Activated CD4-positive, alpha-beta T cell treated with anti-CD3 and anti-CD28 coated beads, Interleukin-2, amount 10 ng/mL, durations not matched to agents 24 days and 14 days (primary cell): ENCODE measurements at regions not wholly inside any gene's neighbourhood (a gene's known extent, or its start where the extent isn't known, plus 50 kb on each side); places are given as distances from the start of the nearest gene placed in this dataset.

ENCODE experiments used
- DNase-seq: peaks from one replicate; pipeline ENCODE4 v3.0.0; 2022
- H3K27ac Mint-ChIP-seq: one replicate; pipeline ENCODE4 v1.8.0; 2022; ENCODE audit warnings: mild to moderate bottlenecking, mixed read lengths
- H3K27me3 Mint-ChIP-seq: one replicate; pipeline ENCODE4 v1.8.0; 2022; ENCODE audit warnings: mixed read lengths
- H3K36me3 Mint-ChIP-seq: one replicate; pipeline ENCODE4 v1.8.0; 2022; ENCODE audit warnings: low read depth, mild to moderate bottlenecking, mixed read lengths
- H3K4me1 Mint-ChIP-seq: one replicate; pipeline ENCODE4 v1.8.0; 2021; ENCODE audit warnings: mixed read lengths
- H3K4me3 Mint-ChIP-seq: one replicate; pipeline ENCODE4 v1.8.0; 2022; ENCODE audit warnings: mild to moderate bottlenecking, moderate library complexity, mixed read lengths
- H3K9me3 Mint-ChIP-seq: one replicate; pipeline ENCODE4 v1.8.0; 2021; ENCODE audit warnings: mixed read lengths
- intact Hi-C: fragments of 100-400 bp; cut with micrococcal nuclease; formaldehyde crosslinking; loops from one replicate; pipeline ENCODE4 v1.15.1; 2023

DNA sequence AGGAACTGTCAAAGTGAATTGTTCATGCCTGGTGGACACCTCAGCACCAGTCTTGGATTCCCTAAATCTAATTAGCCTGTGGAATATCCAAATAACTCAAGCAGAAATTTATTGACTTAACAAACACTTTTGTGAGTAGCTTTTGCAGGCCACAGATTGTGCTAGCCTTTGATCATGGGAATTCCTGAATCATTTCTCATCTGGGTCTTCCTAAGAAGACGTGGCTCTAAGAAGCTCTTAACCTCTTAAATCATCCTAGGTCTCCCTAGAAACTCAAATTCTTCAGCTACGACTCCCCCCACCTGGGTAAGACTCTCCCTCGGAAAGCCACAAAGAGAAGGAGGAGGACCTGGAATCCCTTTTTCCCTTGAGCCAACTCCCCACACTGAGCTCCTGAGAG is 53.8 kb upstream of the PSEN2 start:
- intact Hi-C loops = no loop called here
- peaks cover 1% of the 10 kb centered on the region for H3K36me3 Mint-ChIP-seq
- DNase-seq = no peak
- H3K4me3 Mint-ChIP-seq = no peak overlapping the region
- peaks cover 4% of the 10 kb centered on the region for H3K4me1 Mint-ChIP-seq
- peaks cover 8% of the 10 kb centered on the region for H3K27me3 Mint-ChIP-seq
- no peak overlapping the region for H3K27ac Mint-ChIP-seq
- H3K9me3 Mint-ChIP-seq = no peaks in the 10 kb centered on the region

DNA sequence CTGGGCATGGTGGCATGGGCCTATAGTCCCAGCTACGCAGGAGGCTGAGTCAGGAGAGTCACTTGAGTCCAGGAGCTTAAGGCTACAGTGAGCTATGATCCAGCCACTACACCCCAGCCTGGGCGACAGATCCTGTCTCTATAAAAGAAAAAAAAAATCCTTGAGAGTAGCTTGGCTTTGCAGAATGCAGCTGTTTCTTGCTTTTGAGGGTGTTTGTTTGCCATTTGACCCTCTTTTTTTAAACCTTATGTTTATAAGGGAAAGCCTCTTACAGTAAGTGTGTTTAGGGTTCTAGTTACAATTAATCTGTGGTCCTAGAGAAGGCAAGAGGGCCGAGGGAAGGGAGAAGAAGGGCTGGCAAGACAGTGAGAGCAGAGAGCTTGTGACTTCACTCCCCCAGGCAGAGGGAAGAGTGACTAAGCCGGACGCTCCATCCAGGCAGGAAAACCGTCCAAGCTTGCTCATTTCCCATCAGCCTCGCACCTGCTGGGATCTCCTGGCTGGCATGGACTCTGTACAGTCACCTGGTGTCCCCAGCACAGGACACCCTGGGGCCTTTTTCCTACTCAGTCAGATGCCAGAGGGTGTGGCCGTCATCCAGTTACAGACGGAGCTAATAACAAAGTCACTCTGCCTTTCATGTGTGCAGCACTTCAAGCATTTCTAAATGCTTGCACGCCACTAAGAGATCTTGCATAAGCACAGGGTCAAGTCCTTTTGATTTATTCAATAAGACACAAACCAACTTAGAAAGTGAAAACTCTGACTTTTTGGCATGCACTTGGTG is 55.5 kb upstream of the PSEN2 start:
- Mint-ChIP-seq H3K27ac (no peak overlapping the region), H3K4me3 (no peak overlapping the region), H3K4me1 (peaks cover 3% of the 10 kb centered on the region), H3K27me3 (peaks cover 6% of the 10 kb centered on the region), H3K9me3 (peaks cover 4% of the 10 kb centered on the region), H3K36me3 (peaks cover 1% of the 10 kb centered on the region)
- intact Hi-C loops = no loop called here
- no peak for DNase-seq

DNA sequence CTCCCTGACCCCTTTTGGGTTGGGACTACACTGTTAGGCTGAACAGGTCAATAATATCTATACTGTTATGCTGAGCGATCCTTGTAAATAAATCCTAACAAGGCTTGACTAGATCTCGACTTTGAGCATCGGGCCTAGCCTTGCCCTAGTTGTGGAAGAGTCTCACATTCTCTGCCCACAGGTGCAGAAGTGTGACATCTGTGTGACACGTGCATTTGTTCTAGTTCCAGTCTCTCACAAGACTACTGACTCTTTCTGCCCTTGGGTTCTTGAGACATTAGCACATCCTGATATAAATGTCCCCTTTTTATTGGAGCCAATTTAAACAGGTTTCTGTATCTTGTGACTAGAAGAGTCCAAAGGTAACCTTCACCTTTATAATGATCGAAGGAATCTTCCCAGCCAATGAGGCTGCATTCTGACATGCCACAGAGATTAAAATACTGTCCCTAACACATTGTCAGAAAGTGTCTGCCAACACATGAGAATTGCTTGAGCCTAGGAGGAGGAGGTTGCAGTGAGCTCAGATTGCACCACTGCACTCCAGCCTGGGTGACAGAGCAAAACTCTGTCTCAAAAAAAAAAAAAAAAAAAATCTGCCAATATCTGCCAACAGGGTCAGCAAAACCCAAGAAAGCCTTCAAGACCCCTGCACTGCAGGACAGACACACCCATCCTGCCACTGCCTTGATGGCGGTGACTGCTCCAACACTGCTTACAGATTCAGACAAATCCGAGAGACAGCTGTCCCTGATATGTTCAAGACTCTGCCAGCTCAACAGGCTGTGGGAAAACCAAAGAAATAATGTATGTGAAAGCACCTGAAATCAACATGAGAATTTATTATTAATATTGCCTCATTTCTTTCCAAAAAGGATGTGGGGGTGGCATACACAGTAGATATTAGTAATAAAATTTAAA is 56.5 kb upstream of the PSEN2 start:
- H3K27ac Mint-ChIP-seq = no peak overlapping the region
- H3K27me3 Mint-ChIP-seq = peaks cover 7% of the 10 kb centered on the region
- H3K4me1 Mint-ChIP-seq = peaks cover 2% of the 10 kb centered on the region
- peaks cover 1% of the 10 kb centered on the region for H3K36me3 Mint-ChIP-seq
- intact Hi-C loops = no loop called here
- H3K9me3 Mint-ChIP-seq = peaks cover 4% of the 10 kb centered on the region
- no peak overlapping the region for H3K4me3 Mint-ChIP-seq
- DNase-seq = no peak

DNA sequence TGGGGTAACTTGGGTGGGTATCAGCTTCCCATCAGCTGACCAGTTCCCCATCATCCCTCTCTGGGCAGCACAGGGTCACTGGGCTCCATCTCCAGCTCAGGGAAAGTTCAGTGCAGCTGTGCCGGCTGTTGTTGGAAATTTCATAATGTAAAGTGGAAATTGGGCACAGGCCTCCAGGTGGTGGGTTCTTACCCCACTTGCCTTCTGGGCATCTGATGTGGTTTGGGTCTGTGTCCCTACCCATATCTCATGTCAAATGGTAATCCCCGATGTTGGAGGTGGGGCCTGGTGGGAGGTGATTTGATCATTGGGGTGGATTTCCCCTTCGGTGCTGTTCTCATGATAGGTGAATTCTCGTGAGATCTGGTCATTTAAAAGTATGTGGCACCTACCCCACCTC is 59.7 kb upstream of the PSEN2 start:
- no peak overlapping the region for H3K4me3 Mint-ChIP-seq
- H3K27ac Mint-ChIP-seq = no peak overlapping the region
- H3K9me3 Mint-ChIP-seq = peaks cover 4% of the 10 kb centered on the region
- peaks cover 1% of the 10 kb centered on the region for H3K36me3 Mint-ChIP-seq
- H3K4me1 Mint-ChIP-seq = peaks cover 5% of the 10 kb centered on the region
- DNase-seq = no peak
- peaks cover 5% of the 10 kb centered on the region for H3K27me3 Mint-ChIP-seq
- intact Hi-C loops = no loop called here

DNA sequence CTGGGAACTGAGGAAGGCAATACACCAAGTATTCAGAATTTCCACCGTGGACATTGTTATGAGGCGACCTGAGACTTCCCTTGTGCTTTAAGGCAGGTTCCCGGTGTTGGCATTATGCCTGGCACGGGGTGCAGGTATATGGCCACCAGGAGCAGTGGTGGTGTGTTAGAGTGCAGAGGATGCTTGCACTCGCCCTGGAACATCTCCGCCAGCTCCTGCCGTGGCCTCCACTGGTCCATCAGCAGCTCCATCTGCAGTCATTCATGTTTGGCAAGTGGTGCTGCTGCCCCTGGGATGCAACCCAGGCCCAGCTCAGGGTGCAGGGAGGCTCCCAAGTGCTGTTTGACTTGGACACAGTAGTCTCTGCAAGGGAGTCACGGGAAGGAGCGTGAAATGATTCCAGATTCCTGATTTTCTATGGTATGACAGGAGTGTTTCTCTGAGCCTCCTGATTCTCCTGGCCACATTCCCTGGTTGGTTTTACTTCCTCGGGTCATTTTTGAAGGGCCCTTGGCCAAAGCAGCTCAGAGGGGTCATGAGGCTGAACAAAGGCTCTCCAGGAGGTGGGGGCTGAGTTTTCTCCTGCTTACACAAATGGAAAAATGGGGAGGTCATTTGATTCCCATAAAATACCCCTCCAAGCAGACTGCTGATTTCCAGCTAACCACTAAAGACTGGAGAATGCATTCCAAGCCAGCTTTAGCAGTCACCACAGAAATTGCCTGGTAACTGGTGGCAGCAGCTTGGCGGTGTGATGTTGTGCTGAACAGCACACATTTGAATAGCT is 60.4 kb upstream of the PSEN2 start:
- Mint-ChIP-seq H3K27me3 (peaks cover 5% of the 10 kb centered on the region), H3K27ac (no peak overlapping the region), H3K4me3 (no peak overlapping the region), H3K4me1 (peaks cover 5% of the 10 kb centered on the region), H3K9me3 (peaks cover 4% of the 10 kb centered on the region), H3K36me3 (peaks cover 1% of the 10 kb centered on the region)
- no peak for DNase-seq
- intact Hi-C loops = no loop called here

DNA sequence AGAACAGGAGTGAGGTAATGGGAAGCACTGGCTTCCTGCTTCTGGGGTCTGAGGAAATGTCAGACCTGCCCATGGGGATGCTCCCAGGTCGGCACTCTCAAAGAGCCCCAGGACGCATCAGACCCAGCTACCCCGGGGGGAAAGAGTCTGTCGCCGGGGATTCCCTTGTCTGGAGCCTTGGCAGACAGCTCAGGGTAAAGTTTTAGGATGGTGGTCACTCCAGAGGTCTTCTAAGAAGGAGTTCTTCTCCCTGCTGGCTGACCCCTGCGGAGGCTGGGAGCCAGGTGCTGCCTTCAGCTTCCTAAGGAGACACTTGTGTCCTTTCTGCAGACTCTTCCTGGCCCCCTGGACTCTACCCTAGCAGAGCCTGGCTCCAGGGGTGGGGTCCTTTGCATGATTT is 61.9 kb upstream of the PSEN2 start:
- peaks cover 4% of the 10 kb centered on the region for H3K9me3 Mint-ChIP-seq
- H3K36me3 Mint-ChIP-seq = peaks cover 1% of the 10 kb centered on the region
- DNase-seq = no peak
- H3K4me1 Mint-ChIP-seq = peaks cover 5% of the 10 kb centered on the region
- no peak overlapping the region for H3K27ac Mint-ChIP-seq
- intact Hi-C loops = no loop called here
- peaks cover 5% of the 10 kb centered on the region for H3K27me3 Mint-ChIP-seq
- H3K4me3 Mint-ChIP-seq = no peak overlapping the region

DNA sequence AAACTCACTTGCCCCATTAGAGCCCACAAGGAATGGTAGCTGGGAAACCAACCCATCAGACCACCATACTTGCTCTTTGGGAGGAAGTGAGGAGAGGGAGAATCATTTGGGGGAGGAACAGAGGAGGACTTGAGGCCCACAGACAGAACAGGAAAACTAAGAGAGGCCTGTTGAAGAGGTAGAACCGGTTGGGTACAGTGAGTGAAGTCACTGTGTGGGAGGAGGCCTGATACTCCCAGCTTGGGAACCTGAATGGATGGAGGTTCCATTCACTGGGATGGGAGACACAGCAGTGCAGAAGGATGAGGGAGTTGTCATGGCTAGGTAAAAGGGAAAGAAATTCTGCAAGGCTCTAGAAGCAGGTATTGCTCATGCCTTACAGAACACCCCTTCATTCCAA is 63.4 kb upstream of the PSEN2 start:
- Mint-ChIP-seq H3K36me3 (no peaks in the 10 kb centered on the region), H3K27ac (no peak overlapping the region), H3K27me3 (peaks cover 3% of the 10 kb centered on the region), H3K4me1 (peaks cover 5% of the 10 kb centered on the region), H3K4me3 (no peak overlapping the region), H3K9me3 (peaks cover 4% of the 10 kb centered on the region)
- DNase-seq = no peak
- intact Hi-C loops = no loop called here

DNA sequence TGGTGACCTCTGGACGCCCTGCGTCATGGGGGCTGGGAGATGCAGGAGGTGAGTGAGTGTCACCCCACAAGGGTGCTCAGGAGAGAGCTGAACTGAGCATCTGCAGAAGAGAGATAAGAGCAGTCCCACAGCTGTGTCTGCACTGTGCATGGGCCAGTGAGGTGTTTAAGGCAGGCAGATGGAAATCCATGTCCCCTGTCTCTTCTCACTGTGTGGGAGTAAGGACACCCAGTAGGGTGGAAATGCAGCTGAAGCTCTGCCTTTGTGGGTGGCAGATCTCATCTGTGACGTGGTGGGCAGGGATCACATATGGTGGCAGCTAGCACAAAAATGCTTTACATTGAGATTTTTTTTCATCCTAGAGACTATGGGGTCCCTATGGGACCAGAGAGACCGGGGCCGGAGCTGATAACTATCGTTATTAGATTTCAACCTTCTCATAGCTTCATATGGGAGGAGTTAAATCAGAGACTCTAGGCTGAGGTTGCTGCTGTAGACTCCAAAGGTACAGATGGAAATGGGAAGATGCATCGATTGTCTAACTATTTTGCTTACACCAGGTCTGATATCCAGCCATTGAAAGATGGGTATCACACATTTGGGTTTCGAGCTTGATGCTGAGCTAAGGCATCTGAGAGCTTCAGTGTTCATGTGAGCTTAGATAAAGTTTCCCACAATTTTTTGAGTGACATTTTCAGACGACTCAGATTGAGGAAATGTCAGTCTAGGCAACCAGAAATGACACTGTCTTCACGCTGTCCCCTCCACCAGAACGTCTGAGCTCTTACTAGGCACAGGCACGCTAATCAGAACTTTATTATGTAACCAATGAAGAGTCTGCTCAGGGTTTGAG is 65.3 kb upstream of the PSEN2 start:
- no peaks in the 10 kb centered on the region for H3K36me3 Mint-ChIP-seq
- H3K27me3 Mint-ChIP-seq = peaks cover 3% of the 10 kb centered on the region
- DNase-seq = no peak
- no peak overlapping the region for H3K27ac Mint-ChIP-seq
- peaks cover 9% of the 10 kb centered on the region for H3K4me1 Mint-ChIP-seq
- intact Hi-C loops = no loop called here
- no peak overlapping the region for H3K4me3 Mint-ChIP-seq
- H3K9me3 Mint-ChIP-seq = no peaks in the 10 kb centered on the region

DNA sequence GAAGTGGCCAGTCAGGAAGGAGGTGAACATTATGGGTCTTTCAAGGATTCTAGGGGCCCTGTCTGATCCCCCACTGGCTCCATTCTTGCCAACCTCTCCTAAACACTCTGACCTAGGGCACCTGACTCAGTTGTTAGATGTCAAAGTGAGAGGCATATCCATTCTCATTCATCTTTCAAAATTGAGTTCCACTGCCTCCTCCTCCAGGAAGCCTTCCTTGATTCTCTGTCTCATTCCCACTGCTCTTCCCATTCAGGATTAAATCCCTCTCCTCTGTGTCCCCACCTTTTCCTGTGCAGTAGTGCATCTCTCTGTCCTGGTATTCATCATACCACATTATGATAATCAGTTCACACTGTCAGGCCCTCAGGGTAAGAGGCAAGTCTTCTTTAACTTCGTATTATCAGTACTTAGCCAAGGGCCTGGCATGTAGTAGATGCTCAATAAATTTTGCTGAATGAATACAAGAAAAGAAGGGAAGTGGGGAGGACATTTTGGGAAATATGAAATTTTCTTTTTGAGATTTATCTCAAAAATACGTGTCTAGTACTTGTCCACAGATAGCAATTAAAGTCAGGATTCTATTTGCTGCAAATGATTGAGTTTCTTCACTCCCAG is 61.8 kb upstream of the ITPKB start:
- Mint-ChIP-seq H3K4me1 (peaks cover 30% of the 10 kb centered on the region), H3K9me3 (no peaks in the 10 kb centered on the region), H3K36me3 (no peaks in the 10 kb centered on the region), H3K27ac (peak overlapping the region; percentile 54), H3K27me3 (no peaks in the 10 kb centered on the region), H3K4me3 (no peak overlapping the region)
- no peak for DNase-seq
- intact Hi-C loops = no loop called here

DNA sequence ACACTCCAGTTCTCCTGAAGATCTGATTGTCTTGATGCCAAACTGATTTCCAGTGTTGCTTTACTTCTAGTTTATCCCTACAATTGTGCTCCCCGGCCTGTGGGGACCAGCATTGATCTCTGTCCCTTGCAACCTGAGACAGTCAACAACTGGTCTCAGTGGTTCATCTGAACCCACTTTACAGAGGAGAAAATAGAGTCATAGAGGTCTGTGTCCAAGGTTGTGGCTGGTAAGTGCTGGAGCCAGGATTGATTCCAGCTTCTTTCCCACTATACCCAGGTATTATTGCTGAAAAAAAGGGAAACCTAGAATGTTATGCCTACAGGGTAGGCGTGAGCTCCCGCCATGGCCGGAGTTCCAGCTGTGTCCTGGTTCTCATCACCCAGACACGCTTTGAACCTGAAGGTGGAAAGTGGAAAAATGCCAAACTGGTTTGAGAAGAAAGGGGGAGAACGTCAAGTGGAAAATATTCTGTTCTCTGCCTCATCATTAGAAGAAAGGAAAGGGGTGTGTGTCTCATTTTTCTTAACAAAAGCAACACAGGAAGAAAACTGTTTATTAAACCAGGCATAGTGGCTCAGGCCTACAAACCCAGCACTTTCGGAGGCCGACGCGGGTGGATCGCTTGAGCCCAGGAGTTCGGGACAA is 60.7 kb upstream of the ITPKB start:
- no peaks in the 10 kb centered on the region for H3K9me3 Mint-ChIP-seq
- peak overlapping the region; percentile 69 for H3K4me3 Mint-ChIP-seq
- H3K4me1 Mint-ChIP-seq = peaks cover 30% of the 10 kb centered on the region
- no peak for DNase-seq
- intact Hi-C loops = loop anchor here (1.0 to 5.0 kb wide), 3 partner anchors 29 to 60 kb away; partner anchors contain the start of gene ITPKB
- H3K36me3 Mint-ChIP-seq = no peaks in the 10 kb centered on the region
- H3K27ac Mint-ChIP-seq = peak overlapping the region; percentile 94
- peaks cover 6% of the 10 kb centered on the region for H3K27me3 Mint-ChIP-seq

DNA sequence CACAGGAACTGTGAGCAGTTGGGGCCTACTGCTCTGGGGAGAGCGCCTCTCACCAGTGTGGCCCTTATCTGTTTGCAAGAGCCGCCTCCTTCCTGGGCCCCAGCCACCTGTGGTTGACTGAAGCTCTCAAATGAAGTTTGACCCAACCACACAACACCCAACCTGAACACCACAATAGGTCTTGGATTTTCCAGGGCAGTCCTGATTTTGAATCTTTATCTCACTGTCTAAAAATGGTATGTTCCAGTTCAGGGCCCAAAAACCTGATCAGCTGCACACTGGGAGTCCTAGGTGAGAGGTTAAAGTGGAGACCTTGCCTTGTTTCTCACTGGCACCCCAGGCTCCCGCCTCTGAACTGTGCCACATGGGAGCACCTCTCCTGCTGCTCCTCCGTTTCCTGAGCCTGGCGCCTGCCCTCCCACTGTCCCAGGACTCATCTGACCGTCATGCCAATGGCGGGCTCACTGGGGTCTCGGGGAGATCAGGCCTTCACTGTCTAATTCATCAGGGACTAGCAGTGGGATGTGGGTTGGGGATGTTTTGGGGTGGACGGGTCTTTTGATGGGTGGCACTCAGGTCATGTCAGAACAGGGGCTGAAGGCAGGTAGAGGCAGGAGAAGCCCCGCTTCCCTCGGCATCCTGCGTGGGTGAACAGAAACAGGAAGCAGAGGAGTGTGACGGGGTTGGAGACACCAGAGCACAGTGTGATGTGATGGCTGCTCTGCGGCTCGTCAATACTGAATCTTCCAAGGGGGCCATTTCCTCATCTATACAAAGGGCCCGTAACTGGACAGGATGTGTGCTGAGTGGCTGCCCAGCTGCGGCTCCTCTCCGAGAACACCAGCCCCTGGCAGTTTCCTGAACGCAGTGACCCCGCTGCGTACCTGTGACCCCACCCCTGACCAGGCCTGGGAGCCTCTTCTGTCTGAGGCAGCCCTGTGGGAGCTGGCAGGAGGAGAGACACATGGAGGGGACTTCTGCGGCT is 59.6 kb upstream of the ITPKB start:
- DNase-seq = peak; percentile 89
- Mint-ChIP-seq H3K27me3 (peaks cover 12% of the 10 kb centered on the region), H3K27ac (peak overlapping the region; percentile 94), H3K36me3 (no peaks in the 10 kb centered on the region), H3K4me3 (peak overlapping the region; percentile 69), H3K4me1 (peaks cover 30% of the 10 kb centered on the region), H3K9me3 (no peaks in the 10 kb centered on the region)
- intact Hi-C loops = loop anchor here (1.0 to 5.0 kb wide), 3 partner anchors 30 to 59 kb away; partner anchors contain the start of gene ITPKB
